B cell (primary cell): ENCODE measurements at regions not wholly inside any gene's neighbourhood (a gene's known extent, or its start where the extent isn't known, plus 50 kb on each side); places are given as distances from the start of the nearest gene placed in this dataset.

Experiments used
- ATAC-seq: fragments of 200-7000 bp; cut with Tn5 transposase; one replicate; pipeline ENCODE4 v1.10.0; 2021; ENCODE audit warnings: low read depth, mild to moderate bottlenecking, moderate number of reproducible peaks, moderate library complexity
- CTCF ChIA-PET: fragments of 350-600 bp; sonication (Branson Sonifier 250); formaldehyde crosslinking; loops from one replicate; lab custom pipeline; 2021; ENCODE audit warnings: antibody characterized with exemption, inconsistent platforms; lab: Charles Lee
- POLR2A ChIA-PET: fragments of 350-600 bp; sonication (Branson Sonifier 250); formaldehyde crosslinking; loops from one replicate; lab custom pipeline; 2021; ENCODE audit warnings: antibody characterized with exemption; lab: Charles Lee
- DNase-seq: peaks from one replicate; pipeline ENCODE4 v3.0.0; 2013
- H2AFZ ChIP-seq: 2 replicates; pipeline ENCODE4 v1.6.1; 2012; ENCODE audit warnings: mild to moderate bottlenecking, low read depth, low read length; ENCODE audit not compliant: insufficient read depth, poor library complexity, severe bottlenecking
- H3K27ac ChIP-seq, 2 donors: 1 replicate in 1 of 2; 2 replicates in 1 of 2; pipeline ENCODE4 v1.5.1; 2012 to 2013; ENCODE audit warnings: low read length in 2 of 2, mild to moderate bottlenecking in 2 of 2, moderate library complexity in 1 of 2
- H3K27me3 ChIP-seq, 4 experiments: fragments of 200-600 bp in 1 of 4; sonication (generic) in 1 of 4; replicated peaks in 1 of 4; 1 replicate in 2 of 4; 2 replicates in 2 of 4; pipeline versions ENCODE4 v1.6.1 to v1.7.0; 2013 to 2016; ENCODE audit warnings: low read length in 3 of 4, mild to moderate bottlenecking in 2 of 4, mixed read lengths in 1 of 4, moderate library complexity in 1 of 4; ENCODE audit not compliant: insufficient read depth in 4 of 4, control insufficient read depth in 3 of 4; ENCODE audit errors: control extremely low read depth in 1 of 4
- H3K36me3 ChIP-seq, 2 experiments: replicated peaks in 1 of 2; 1 replicate in 1 of 2; 2 replicates in 1 of 2; pipeline versions ENCODE4 v1.6.1 to v1.7.1; 2013; ENCODE audit warnings: low read length in 1 of 2; ENCODE audit not compliant: insufficient read depth in 2 of 2, control insufficient read depth in 1 of 2; ENCODE audit errors: control extremely low read depth in 1 of 2, extremely low read depth in 1 of 2
- H3K4me1 ChIP-seq, 2 donors: fragments of 200-600 bp in 1 of 2; sonication (generic) in 1 of 2; 1 replicate in 1 of 2; 2 replicates in 1 of 2; pipeline versions ENCODE4 v1.5.1 to v1.6.1; 2013 to 2017; ENCODE audit warnings: low read length in 2 of 2; ENCODE audit not compliant: control insufficient read depth in 2 of 2, insufficient read depth in 2 of 2
- H3K4me2 ChIP-seq: replicated peaks from 2 replicates; pipeline ENCODE3; 2012; ENCODE audit warnings: mild to moderate bottlenecking, low read depth, low read length; ENCODE audit not compliant: poor library complexity, severe bottlenecking
- H3K4me3 ChIP-seq, 5 experiments: fragments of 200-600 bp in 1 of 5; sonication (generic) in 1 of 5; 1 replicate in 3 of 5; 2 replicates in 2 of 5; pipeline versions ENCODE4 v1.5.1 to v1.7.0; 2011 to 2016; ENCODE audit warnings: low read length in 4 of 5, mild to moderate bottlenecking in 4 of 5, low read depth in 2 of 5, control low read depth in 1 of 5, moderate library complexity in 1 of 5; ENCODE audit not compliant: insufficient read depth in 1 of 5; ENCODE audit errors: control extremely low read depth in 1 of 5, extremely low read depth in 1 of 5
- H3K79me2 ChIP-seq: fragments of 200-600 bp; sonication (generic); one replicate; pipeline ENCODE4 v1.6.0; 2016; ENCODE audit warnings: low read length; ENCODE audit not compliant: control insufficient read depth, insufficient read depth
- H3K9ac ChIP-seq: fragments of 200-600 bp; sonication (generic); 2 replicates; pipeline ENCODE4 v1.6.1; 2017; ENCODE audit warnings: mild to moderate bottlenecking, low read length, moderate library complexity
- H3K9me3 ChIP-seq, 3 donors: one replicate each; pipeline versions ENCODE4 v1.6.1 to v1.7.1; 2013; ENCODE audit warnings: low read length in 2 of 3; ENCODE audit not compliant: control insufficient read depth in 2 of 3, insufficient read depth in 1 of 3; ENCODE audit errors: control extremely low read depth in 1 of 3
- H4K20me1 ChIP-seq: 2 replicates; pipeline ENCODE4 v1.6.0; 2012; ENCODE audit warnings: mild to moderate bottlenecking, low read length; ENCODE audit not compliant: insufficient read depth, control insufficient read depth, poor library complexity, severe bottlenecking
- H3K27ac Mint-ChIP-seq: one replicate; pipeline ENCODE4 v1.8.0; 2021; ENCODE audit warnings: mixed read lengths
- H3K27me3 Mint-ChIP-seq: one replicate; pipeline ENCODE4 v1.8.0; 2021; ENCODE audit warnings: mixed read lengths
- H3K4me1 Mint-ChIP-seq: one replicate; pipeline ENCODE4 v1.8.0; 2021; ENCODE audit warnings: mixed read lengths
- H3K4me3 Mint-ChIP-seq: one replicate; pipeline ENCODE4 v1.8.0; 2021; ENCODE audit warnings: mixed read lengths
- H3K9me3 Mint-ChIP-seq: one replicate; pipeline ENCODE4 v1.8.0; 2022; ENCODE audit warnings: mixed read lengths; ENCODE audit not compliant: insufficient read depth
- EZH2 ChIP-seq: IDR thresholded peaks from 2 replicates; pipeline ENCODE4 v1.6.1; 2012; ENCODE audit warnings: borderline replicate concordance, low read depth, mild to moderate bottlenecking, moderate library complexity, low read length; ENCODE audit not compliant: insufficient read depth, poor library complexity, severe bottlenecking
- WGBS: methylation state at CpG from one replicate; pipeline ENCODE4 v1.1.5; 2013; ENCODE audit warnings: missing lambda C conversion rate; ENCODE audit not compliant: insufficient coverage; 5-methylcytosine and 5-hydroxymethylcytosine counted together
- intact Hi-C: fragments of 100-400 bp; cut with micrococcal nuclease; formaldehyde crosslinking; loops from one replicate; pipeline ENCODE4 v1.10.0; 2022
- TF ChIP-seq, protein P1 (sequence below): fragments of 200-600 bp; IDR thresholded peaks from one replicate; pipeline ENCODE4 v1.8.0; 2022; ENCODE audit warnings: antibody characterized with exemption, mild to moderate bottlenecking

GRCh38 chr19:13652810-13653590, 111.3 kb upstream of the MRI1 start:
- Histone ChIP-seq H3K36me3 (no peaks in the 10 kb centered on the region), H3K9ac (no peak overlapping the region), H3K4me2 (no peak overlapping the region), H3K27ac (no peak overlapping the region), H3K4me3 (no peak overlapping the region), H2AFZ (peak overlapping the region; percentile 27), H3K4me1 (peaks cover 5 to 8% of the 10 kb centered on the region in 2 donors), H3K27me3 (no peaks in the 10 kb centered on the region), H3K9me3 (peaks cover 3 to 19% (median 6%) of the 10 kb centered on the region in 3 donors), H4K20me1 (no peaks in the 10 kb centered on the region), H3K79me2 (no peaks in the 10 kb centered on the region)
- TF ChIP-seq EZH2, result no peak
- TF ChIP-seq, protein P1, sequence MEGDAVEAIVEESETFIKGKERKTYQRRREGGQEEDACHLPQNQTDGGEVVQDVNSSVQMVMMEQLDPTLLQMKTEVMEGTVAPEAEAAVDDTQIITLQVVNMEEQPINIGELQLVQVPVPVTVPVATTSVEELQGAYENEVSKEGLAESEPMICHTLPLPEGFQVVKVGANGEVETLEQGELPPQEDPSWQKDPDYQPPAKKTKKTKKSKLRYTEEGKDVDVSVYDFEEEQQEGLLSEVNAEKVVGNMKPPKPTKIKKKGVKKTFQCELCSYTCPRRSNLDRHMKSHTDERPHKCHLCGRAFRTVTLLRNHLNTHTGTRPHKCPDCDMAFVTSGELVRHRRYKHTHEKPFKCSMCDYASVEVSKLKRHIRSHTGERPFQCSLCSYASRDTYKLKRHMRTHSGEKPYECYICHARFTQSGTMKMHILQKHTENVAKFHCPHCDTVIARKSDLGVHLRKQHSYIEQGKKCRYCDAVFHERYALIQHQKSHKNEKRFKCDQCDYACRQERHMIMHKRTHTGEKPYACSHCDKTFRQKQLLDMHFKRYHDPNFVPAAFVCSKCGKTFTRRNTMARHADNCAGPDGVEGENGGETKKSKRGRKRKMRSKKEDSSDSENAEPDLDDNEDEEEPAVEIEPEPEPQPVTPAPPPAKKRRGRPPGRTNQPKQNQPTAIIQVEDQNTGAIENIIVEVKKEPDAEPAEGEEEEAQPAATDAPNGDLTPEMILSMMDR, result no peak
- no peak for DNase-seq
- intact Hi-C loops, result no loop called here
- Mint-ChIP-seq H3K4me3 (no peak overlapping the region), H3K27me3 (peaks cover 9% of the 10 kb centered on the region), H3K27ac (no peak overlapping the region), H3K4me1 (peaks cover 6% of the 10 kb centered on the region), H3K9me3 (no peaks in the 10 kb centered on the region)
- ATAC-seq, result no peak
- CTCF ChIA-PET, result no interaction called here
- POLR2A ChIA-PET, result no interaction called here
- 86% methylated on average over 3 of the region's 5 CpGs for WGBS

GRCh38 chr19:13646758-13647157, 117.6 kb upstream of the MRI1 start:
- no peak for ATAC-seq
- H3K79me2 ChIP-seq, result no peaks in the 10 kb centered on the region
- H3K27me3 ChIP-seq, result peaks cover 0 to 5% (median 2%) of the 10 kb centered on the region in 4 experiments
- no peak overlapping the region for H3K27ac ChIP-seq
- no peak for DNase-seq
- TF ChIP-seq, protein P1, result no peak
- TF ChIP-seq EZH2, result no peak
- H2AFZ ChIP-seq, result no peak overlapping the region
- H3K27ac Mint-ChIP-seq, result no peak overlapping the region
- 77% methylated on average over 5 of the region's 7 CpGs for WGBS
- H3K9me3 ChIP-seq, result no peaks in the 10 kb centered on the region
- no peaks in the 10 kb centered on the region for H4K20me1 ChIP-seq
- ChIA-PET CTCF (no interaction called here), POLR2A (no interaction called here)
- H3K4me1 ChIP-seq, result no peaks in the 10 kb centered on the region
- peaks cover 3% of the 10 kb centered on the region for H3K9me3 Mint-ChIP-seq
- H3K4me1 Mint-ChIP-seq, result no peaks in the 10 kb centered on the region
- no peak overlapping the region for H3K4me3 ChIP-seq
- intact Hi-C loops, result no loop called here
- no peak overlapping the region for H3K9ac ChIP-seq
- H3K4me2 ChIP-seq, result no peak overlapping the region
- no peak overlapping the region for H3K4me3 Mint-ChIP-seq
- peaks cover 20% of the 10 kb centered on the region for H3K27me3 Mint-ChIP-seq
- no peaks in the 10 kb centered on the region for H3K36me3 ChIP-seq
